ENCODE measurements at regions not wholly inside any gene's neighbourhood (a gene's known extent, or its start where the extent isn't known, plus 50 kb on each side); places are given as distances from the start of the nearest gene placed in this dataset.

- TF ChIP-seq, protein P1, sequence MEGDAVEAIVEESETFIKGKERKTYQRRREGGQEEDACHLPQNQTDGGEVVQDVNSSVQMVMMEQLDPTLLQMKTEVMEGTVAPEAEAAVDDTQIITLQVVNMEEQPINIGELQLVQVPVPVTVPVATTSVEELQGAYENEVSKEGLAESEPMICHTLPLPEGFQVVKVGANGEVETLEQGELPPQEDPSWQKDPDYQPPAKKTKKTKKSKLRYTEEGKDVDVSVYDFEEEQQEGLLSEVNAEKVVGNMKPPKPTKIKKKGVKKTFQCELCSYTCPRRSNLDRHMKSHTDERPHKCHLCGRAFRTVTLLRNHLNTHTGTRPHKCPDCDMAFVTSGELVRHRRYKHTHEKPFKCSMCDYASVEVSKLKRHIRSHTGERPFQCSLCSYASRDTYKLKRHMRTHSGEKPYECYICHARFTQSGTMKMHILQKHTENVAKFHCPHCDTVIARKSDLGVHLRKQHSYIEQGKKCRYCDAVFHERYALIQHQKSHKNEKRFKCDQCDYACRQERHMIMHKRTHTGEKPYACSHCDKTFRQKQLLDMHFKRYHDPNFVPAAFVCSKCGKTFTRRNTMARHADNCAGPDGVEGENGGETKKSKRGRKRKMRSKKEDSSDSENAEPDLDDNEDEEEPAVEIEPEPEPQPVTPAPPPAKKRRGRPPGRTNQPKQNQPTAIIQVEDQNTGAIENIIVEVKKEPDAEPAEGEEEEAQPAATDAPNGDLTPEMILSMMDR (IDR thresholded peaks at IDR 0.05): no peak
- TF ChIP-seq POLR2A (IDR thresholded peaks at IDR 0.05): no peak
- no peak for TF ChIP-seq EP300 (IDR thresholded peaks at IDR 0.05)
Observed at GRCh38 chr3:23671851-23672589, 133.7 kb upstream of the UBE2E1 start.

Data from suprapubic skin (tissue), 3 donors.